Loucy (cell line): ENCODE measurements at regions not wholly inside any gene's neighbourhood (a gene's known extent, or its start where the extent isn't known, plus 50 kb on each side); places are given as distances from the start of the nearest gene placed in this dataset.

Source experiments
- H2AFZ ChIP-seq: fragments of 200-600 bp; sonication (generic); 2 replicates; pipeline ENCODE4 v1.6.0; 2016; ENCODE audit warnings: antibody characterized with exemption, mild to moderate bottlenecking, low read length, moderate library complexity
- H3F3A ChIP-seq: fragments of 200-600 bp; 2 replicates; pipeline ENCODE4 v1.6.0; 2016; ENCODE audit warnings: antibody characterized with exemption, low read depth, mild to moderate bottlenecking
- H3K27me3 ChIP-seq: fragments of 200-600 bp; sonication (generic); 2 replicates; pipeline ENCODE4 v1.6.1; 2014; ENCODE audit warnings: low read length, mild to moderate bottlenecking; ENCODE audit not compliant: insufficient read depth, poor library complexity, severe bottlenecking
- H3K36me3 ChIP-seq: fragments of 200-600 bp; sonication (generic); 2 replicates; pipeline ENCODE4 v1.6.1; 2016; ENCODE audit warnings: low read length; ENCODE audit not compliant: insufficient read depth
- H3K4me1 ChIP-seq: fragments of 200-600 bp; sonication (generic); 2 replicates; pipeline ENCODE4 v1.5.1; 2014; ENCODE audit warnings: low read length, mild to moderate bottlenecking; ENCODE audit not compliant: insufficient read depth, poor library complexity, severe bottlenecking
- H3K4me2 ChIP-seq: fragments of 200-600 bp; sonication (generic); 2 replicates; pipeline ENCODE4 v1.6.0; 2014; ENCODE audit warnings: antibody characterized with exemption, low read length, low read depth, mild to moderate bottlenecking; ENCODE audit not compliant: poor library complexity, severe bottlenecking
- H3K4me3 ChIP-seq: fragments of 200-600 bp; sonication (generic); 2 replicates; pipeline ENCODE4 v1.5.1; 2014; ENCODE audit warnings: low read length, mild to moderate bottlenecking, mixed read lengths; ENCODE audit not compliant: poor library complexity, severe bottlenecking
- H3K79me2 ChIP-seq: fragments of 200-600 bp; sonication (generic); 2 replicates; pipeline ENCODE4 v1.6.1; 2014; ENCODE audit warnings: low read length; ENCODE audit not compliant: insufficient read depth
- H3K9ac ChIP-seq: fragments of 200-600 bp; sonication (generic); 2 replicates; pipeline ENCODE4 v1.6.0; 2014; ENCODE audit warnings: mild to moderate bottlenecking, low read depth, low read length, moderate library complexity; ENCODE audit not compliant: poor library complexity, severe bottlenecking
- H3K9me2 ChIP-seq: fragments of 200-600 bp; sonication (generic); replicated peaks from 2 replicates; pipeline ENCODE4 v1.6.1; 2016; ENCODE audit warnings: low read depth, low read length, mixed read lengths
- H3K9me3 ChIP-seq: fragments of 200-600 bp; sonication (generic); 2 replicates; pipeline ENCODE4 v1.6.1; 2014; ENCODE audit warnings: mild to moderate bottlenecking, antibody characterized with exemption, low read length, low read depth; ENCODE audit not compliant: insufficient read depth
- H4K20me1 ChIP-seq: fragments of 200-600 bp; sonication (generic); 2 replicates; pipeline ENCODE4 v1.6.0; 2014; ENCODE audit warnings: antibody characterized with exemption, low read length, mild to moderate bottlenecking; ENCODE audit not compliant: insufficient read depth, poor library complexity, severe bottlenecking
- EZH2phosphoT487 ChIP-seq: fragments of 200-600 bp; IDR thresholded peaks from 2 replicates; pipeline ENCODE4 v1.6.1; 2018; ENCODE audit warnings: antibody characterized with exemption, mild to moderate bottlenecking, moderate library complexity, borderline replicate concordance
- TF ChIP-seq, protein P1 (sequence below): fragments of 200-600 bp; sonication (generic); conservative IDR thresholded peaks from 2 replicates; pipeline ENCODE4 v1.5.1; 2014; ENCODE audit warnings: mild to moderate bottlenecking, antibody characterized with exemption, low read length

DNA sequence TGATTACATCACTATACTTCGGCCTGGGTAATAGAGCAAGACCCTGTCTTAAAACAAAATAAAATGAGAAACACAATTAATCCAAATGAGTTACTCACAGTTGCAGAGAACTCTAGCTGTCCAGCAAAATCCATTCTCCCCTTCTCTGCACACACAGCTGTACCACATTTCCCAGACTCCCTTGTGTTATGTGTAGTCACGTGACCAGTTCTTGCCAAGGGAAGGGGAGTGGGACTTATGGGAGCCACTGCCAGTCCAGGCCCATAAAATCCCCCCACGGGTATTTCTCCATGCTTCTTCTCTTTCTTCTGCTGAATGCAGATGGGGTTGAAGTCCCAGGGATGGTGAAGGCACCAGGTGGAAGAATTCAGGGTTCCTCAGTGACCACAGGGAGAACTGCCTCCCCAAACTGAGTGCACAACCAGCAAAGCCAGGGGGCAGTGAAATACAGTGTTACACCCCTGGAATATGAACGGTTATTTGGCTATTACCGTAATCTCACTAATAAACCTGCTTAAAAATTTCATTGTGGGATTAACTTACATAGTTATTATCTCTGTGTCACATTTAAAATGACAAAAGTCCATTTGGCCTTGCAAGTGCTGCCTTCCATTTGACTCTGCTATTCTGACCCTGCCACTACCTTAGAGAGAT lies 85.6 kb upstream of the FMN2 start:
- Histone ChIP-seq H2AFZ (no peak overlapping the region), H3K4me3 (no peak overlapping the region), H3K36me3 (no peaks in the 10 kb centered on the region), H3F3A (no peaks in the 10 kb centered on the region), H3K4me2 (no peak overlapping the region), H3K79me2 (no peaks in the 10 kb centered on the region), H3K9me3 (no peaks in the 10 kb centered on the region), H4K20me1 (no peaks in the 10 kb centered on the region), H3K27me3 (no peaks in the 10 kb centered on the region), H3K9me2 (no peaks in the 10 kb centered on the region), H3K9ac (no peak overlapping the region), H3K4me1 (no peaks in the 10 kb centered on the region)
- TF ChIP-seq, protein P1, sequence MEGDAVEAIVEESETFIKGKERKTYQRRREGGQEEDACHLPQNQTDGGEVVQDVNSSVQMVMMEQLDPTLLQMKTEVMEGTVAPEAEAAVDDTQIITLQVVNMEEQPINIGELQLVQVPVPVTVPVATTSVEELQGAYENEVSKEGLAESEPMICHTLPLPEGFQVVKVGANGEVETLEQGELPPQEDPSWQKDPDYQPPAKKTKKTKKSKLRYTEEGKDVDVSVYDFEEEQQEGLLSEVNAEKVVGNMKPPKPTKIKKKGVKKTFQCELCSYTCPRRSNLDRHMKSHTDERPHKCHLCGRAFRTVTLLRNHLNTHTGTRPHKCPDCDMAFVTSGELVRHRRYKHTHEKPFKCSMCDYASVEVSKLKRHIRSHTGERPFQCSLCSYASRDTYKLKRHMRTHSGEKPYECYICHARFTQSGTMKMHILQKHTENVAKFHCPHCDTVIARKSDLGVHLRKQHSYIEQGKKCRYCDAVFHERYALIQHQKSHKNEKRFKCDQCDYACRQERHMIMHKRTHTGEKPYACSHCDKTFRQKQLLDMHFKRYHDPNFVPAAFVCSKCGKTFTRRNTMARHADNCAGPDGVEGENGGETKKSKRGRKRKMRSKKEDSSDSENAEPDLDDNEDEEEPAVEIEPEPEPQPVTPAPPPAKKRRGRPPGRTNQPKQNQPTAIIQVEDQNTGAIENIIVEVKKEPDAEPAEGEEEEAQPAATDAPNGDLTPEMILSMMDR, result no peak
- TF ChIP-seq EZH2phosphoT487, result no peak

DNA sequence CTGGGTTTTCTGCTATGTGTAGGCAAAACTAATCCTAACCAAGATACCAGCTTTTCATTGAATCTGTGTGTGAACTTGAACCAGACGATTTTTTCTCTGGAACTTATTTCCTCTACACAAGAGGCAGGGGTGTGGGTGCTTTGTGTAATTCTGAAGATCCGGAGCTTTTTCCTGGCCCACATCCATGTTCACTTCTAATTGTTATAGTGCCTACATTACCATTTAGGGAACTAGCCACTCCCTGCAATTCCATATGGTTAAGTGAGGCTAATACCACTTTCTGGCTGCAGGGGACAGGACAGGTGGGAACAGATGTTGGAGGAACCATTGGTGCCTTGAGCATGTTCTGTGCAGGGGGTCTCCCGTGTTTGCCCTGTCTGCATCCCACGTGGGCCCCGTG lies 83.4 kb upstream of the FMN2 start:
- H3K4me1 ChIP-seq, result no peaks in the 10 kb centered on the region
- no peaks in the 10 kb centered on the region for H3K9me2 ChIP-seq
- H3F3A ChIP-seq, result no peaks in the 10 kb centered on the region
- no peaks in the 10 kb centered on the region for H3K27me3 ChIP-seq
- no peak overlapping the region for H3K4me3 ChIP-seq
- H3K4me2 ChIP-seq, result no peak overlapping the region
- H4K20me1 ChIP-seq, result no peaks in the 10 kb centered on the region
- H3K9ac ChIP-seq, result no peak overlapping the region
- TF ChIP-seq EZH2phosphoT487, result no peak
- TF ChIP-seq, protein P1, result no peak
- no peaks in the 10 kb centered on the region for H3K79me2 ChIP-seq
- H2AFZ ChIP-seq, result no peak overlapping the region
- H3K36me3 ChIP-seq, result no peaks in the 10 kb centered on the region
- no peaks in the 10 kb centered on the region for H3K9me3 ChIP-seq

DNA sequence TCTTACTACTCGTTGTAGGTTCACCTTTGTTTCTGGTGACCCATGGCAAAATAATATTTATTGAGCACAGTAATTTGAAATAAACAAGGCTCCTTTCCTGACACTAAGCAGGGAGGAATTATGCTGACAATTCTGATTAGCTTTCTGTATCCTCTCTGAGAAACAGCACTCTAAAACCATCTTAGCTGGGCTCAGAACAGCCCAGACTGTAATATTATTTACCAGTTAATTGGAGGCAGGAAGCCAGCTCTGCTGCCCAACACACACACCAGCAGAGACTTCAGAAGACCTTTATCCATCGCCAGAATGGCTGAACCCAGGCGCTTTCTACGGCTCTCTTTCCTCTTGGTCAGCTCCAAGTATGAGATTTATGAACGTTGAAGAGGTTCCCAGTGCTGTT lies 77.6 kb upstream of the FMN2 start:
- Histone ChIP-seq H3K4me2 (no peak overlapping the region), H2AFZ (no peak overlapping the region), H4K20me1 (no peaks in the 10 kb centered on the region)

More for the DNA sequence above, 77.6 kb upstream of the FMN2 start:
- H3K9me3 ChIP-seq, result no peaks in the 10 kb centered on the region
- H3F3A ChIP-seq, result no peaks in the 10 kb centered on the region
- no peaks in the 10 kb centered on the region for H3K4me1 ChIP-seq
- no peak for TF ChIP-seq EZH2phosphoT487
- TF ChIP-seq, protein P1, result no peak
- H3K36me3 ChIP-seq, result no peaks in the 10 kb centered on the region
- no peak overlapping the region for H3K9ac ChIP-seq
- H3K4me3 ChIP-seq, result no peak overlapping the region
- H3K27me3 ChIP-seq, result no peaks in the 10 kb centered on the region
- H3K79me2 ChIP-seq, result no peaks in the 10 kb centered on the region
- H3K9me2 ChIP-seq, result no peaks in the 10 kb centered on the region
